Activated naive CD8-positive, alpha-beta T cell treated with anti-CD3 and anti-CD28 coated beads, Interleukin-2, amount 10 ng/mL, durations not matched to agents 7 days and 5 days (primary cell): ENCODE measurements at regions not wholly inside any gene's neighbourhood (a gene's known extent, or its start where the extent isn't known, plus 50 kb on each side); places are given as distances from the start of the nearest gene placed in this dataset.

ENCODE experiments used
- ATAC-seq: fragments of 150-1000 bp; cut with Tn5 transposase; one replicate; pipeline ENCODE4 v1.10.0; 2021; ENCODE audit warnings: low read depth, moderate library complexity
- POLR2A ChIA-PET: fragments of 350-600 bp; sonication (Branson Sonifier 250); formaldehyde crosslinking; loops from one replicate; lab custom pipeline; 2021; ENCODE audit warnings: antibody characterized with exemption; lab: Charles Lee
- DNase-seq: peaks from one replicate; pipeline ENCODE4 v3.0.0; 2021
- H3K27ac Mint-ChIP-seq: one replicate; pipeline ENCODE4 v1.8.0; 2022; ENCODE audit warnings: mild to moderate bottlenecking, mixed read lengths
- H3K27me3 Mint-ChIP-seq: one replicate; pipeline ENCODE4 v1.8.0; 2022; ENCODE audit warnings: mild to moderate bottlenecking, moderate library complexity, mixed read lengths
- H3K36me3 Mint-ChIP-seq: one replicate; pipeline ENCODE4 v1.8.0; 2021; ENCODE audit warnings: mild to moderate bottlenecking, mixed read lengths
- H3K4me1 Mint-ChIP-seq: one replicate; pipeline ENCODE4 v1.8.0; 2021; ENCODE audit warnings: mixed read lengths
- H3K4me3 Mint-ChIP-seq: one replicate; pipeline ENCODE4 v1.8.0; 2022; ENCODE audit warnings: mild to moderate bottlenecking, moderate library complexity, mixed read lengths
- H3K9me3 Mint-ChIP-seq: one replicate; pipeline ENCODE4 v1.8.0; 2021; ENCODE audit warnings: mixed read lengths

DNA sequence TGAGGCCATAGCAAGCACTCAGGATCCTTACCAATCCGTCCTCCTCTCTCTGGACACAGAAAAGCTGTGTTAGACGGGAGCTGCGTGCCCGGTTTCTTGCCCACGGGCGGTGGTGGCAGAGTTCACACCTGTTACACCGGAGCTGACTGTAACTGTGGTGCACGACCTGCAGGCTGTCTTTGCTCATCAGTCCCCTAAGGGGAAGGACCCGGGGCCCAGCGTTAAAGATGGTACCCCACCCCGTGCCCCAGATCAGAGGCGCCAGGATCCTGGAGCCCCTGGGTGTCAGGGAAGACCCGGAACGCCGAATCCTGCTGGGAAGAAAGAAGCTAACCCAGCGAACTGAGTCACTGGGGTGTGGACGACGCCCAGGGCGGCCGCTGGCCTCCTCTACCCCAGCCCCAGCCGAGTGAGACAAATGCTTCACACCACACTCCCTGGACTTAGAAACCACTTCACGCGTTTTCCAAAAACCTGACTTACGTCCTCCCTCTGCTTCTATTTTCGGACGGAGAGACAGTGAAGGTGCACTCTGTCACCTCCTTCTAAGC, 293.6 kb upstream of the SALL3 start:
- no peak overlapping the region for H3K27ac Mint-ChIP-seq

GRCh38 chr18:78686976-78687685, 292.5 kb upstream of the SALL3 start:
- Mint-ChIP-seq H3K4me1 (peaks cover 1% of the 10 kb centered on the region), H3K4me3 (no peak overlapping the region), H3K36me3 (no peaks in the 10 kb centered on the region), H3K27ac (no peak overlapping the region), H3K27me3 (peaks cover 2% of the 10 kb centered on the region), H3K9me3 (no peaks in the 10 kb centered on the region)
- POLR2A ChIA-PET: no interaction called here
- DNase-seq (no peak), ATAC-seq (no peak)

More for the DNA sequence above, 293.6 kb upstream of the SALL3 start:
- Mint-ChIP-seq H3K36me3 (no peaks in the 10 kb centered on the region), H3K4me1 (no peaks in the 10 kb centered on the region), H3K9me3 (no peaks in the 10 kb centered on the region), H3K27me3 (peaks cover 2% of the 10 kb centered on the region), H3K4me3 (no peak overlapping the region)
- no peak for DNase-seq
- POLR2A ChIA-PET: no interaction called here
- no peak for ATAC-seq

DNA sequence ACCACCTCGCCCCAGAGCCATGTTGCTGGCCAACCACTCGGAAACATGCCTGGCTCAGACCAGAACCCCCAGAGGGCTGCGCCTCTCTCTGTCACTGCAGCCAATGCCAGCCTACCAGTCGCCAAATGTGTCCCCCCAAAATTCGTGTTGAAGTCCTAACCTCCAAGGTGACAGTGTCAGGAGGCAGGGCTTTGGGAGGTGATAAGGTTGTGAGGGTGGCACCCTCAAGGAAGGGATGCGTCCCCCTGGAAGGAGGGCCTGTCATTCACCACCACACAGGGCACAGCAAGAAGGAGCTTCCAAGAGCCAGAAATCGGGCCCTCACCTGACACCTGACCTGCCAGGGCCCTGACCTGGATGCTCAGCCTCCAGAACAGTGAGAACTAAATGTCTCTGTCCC, 291.9 kb upstream of the SALL3 start:
- no peak overlapping the region for H3K4me3 Mint-ChIP-seq
- DNase-seq: no peak
- no peak overlapping the region for H3K27ac Mint-ChIP-seq
- ATAC-seq: no peak
- no peaks in the 10 kb centered on the region for H3K9me3 Mint-ChIP-seq
- H3K4me1 Mint-ChIP-seq: peaks cover 2% of the 10 kb centered on the region
- peaks cover 2% of the 10 kb centered on the region for H3K27me3 Mint-ChIP-seq
- H3K36me3 Mint-ChIP-seq: no peaks in the 10 kb centered on the region
- POLR2A ChIA-PET: no interaction called here

DNA sequence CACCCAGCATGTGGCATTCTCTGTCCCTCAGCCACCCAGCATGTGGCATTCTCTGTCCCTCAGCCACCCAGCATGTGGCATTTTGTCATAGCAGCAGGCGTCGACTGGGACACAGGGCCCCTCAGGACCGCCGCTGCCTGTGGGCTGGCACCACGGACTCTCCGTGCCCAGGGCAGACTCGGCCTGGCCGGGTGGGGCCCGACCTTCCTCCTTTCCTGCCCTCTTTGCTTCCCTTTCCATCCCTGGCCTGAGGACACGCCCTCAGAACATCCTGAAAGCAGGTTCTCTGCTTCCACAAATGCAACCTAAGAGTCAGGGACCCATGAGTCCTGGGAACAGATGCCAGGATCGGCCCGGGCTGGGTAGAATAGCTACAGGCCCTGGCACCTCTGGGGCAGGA, 291.4 kb upstream of the SALL3 start:
- DNase-seq (no peak), ATAC-seq (no peak)
- H3K27ac Mint-ChIP-seq: no peak overlapping the region
- no peaks in the 10 kb centered on the region for H3K36me3 Mint-ChIP-seq
- peaks cover 2% of the 10 kb centered on the region for H3K27me3 Mint-ChIP-seq
- H3K4me3 Mint-ChIP-seq: no peak overlapping the region
- H3K4me1 Mint-ChIP-seq: peaks cover 4% of the 10 kb centered on the region
- H3K9me3 Mint-ChIP-seq: no peaks in the 10 kb centered on the region
- POLR2A ChIA-PET: no interaction called here

DNA sequence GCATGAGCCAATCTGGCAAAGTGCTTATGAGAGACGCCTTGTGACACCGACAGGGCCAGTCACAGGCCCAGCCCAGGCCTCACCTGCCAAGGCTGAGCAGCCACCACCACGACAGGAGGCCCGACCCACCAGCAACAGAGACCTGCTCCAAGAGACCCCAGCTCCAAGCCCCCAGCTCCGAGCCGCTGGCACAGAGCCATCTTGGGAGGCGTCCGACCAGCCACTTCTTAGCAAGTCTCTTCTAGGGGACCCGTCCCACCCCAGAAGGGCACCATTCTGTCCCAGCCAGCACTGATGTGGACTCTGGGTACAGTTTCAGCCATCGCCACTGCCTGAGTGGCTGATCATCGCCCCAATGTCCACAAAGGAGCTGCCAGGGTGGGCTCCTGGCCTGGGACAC, 290.7 kb upstream of the SALL3 start:
- Mint-ChIP-seq H3K9me3 (no peaks in the 10 kb centered on the region), H3K27me3 (peaks cover 2% of the 10 kb centered on the region), H3K4me1 (peaks cover 4% of the 10 kb centered on the region), H3K4me3 (no peak overlapping the region), H3K27ac (no peak overlapping the region), H3K36me3 (no peaks in the 10 kb centered on the region)
- ATAC-seq (no peak), DNase-seq (no peak)
- POLR2A ChIA-PET: no interaction called here

- Mint-ChIP-seq H3K9me3 (no peaks in the 10 kb centered on the region), H3K4me1 (peaks cover 4% of the 10 kb centered on the region), H3K4me3 (no peak overlapping the region), H3K27me3 (peaks cover 2% of the 10 kb centered on the region), H3K36me3 (no peaks in the 10 kb centered on the region), H3K27ac (no peak overlapping the region)
- POLR2A ChIA-PET: no interaction called here
- DNase-seq: no peak
- ATAC-seq: no peak
These were observed 290.0 kb upstream of the SALL3 start for GRCh38 chr18:78689606-78690005.

- DNase-seq (no peak), ATAC-seq (peak; percentile 47)
- Mint-ChIP-seq H3K9me3 (no peaks in the 10 kb centered on the region), H3K36me3 (no peaks in the 10 kb centered on the region), H3K4me1 (peaks cover 4% of the 10 kb centered on the region), H3K4me3 (no peak overlapping the region), H3K27ac (no peak overlapping the region), H3K27me3 (peaks cover 2% of the 10 kb centered on the region)
- POLR2A ChIA-PET: no interaction called here
These were observed 287.5 kb upstream of the SALL3 start for GRCh38 chr18:78692105-78692504.

DNA sequence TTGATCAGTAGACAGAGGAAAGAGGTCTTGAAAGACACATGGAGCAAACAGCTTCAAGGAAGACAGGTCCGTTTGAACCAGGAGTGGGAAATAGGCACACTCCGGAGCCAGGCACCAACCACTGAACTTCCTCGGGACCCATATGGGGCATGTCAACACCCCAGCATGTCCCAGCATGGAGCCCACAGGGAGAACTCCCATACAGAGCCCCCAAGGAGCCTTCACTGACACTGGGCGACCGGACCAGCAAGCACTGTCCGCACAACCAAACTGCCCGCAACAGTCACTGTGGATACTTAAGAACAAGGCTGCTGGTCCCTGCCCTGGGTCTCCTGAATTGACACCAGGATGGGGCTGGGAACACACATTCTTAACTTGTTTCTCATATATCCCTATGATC, 286.2 kb upstream of the SALL3 start:
- Mint-ChIP-seq H3K9me3 (no peaks in the 10 kb centered on the region), H3K27ac (no peak overlapping the region), H3K27me3 (peaks cover 1% of the 10 kb centered on the region)

DNA sequence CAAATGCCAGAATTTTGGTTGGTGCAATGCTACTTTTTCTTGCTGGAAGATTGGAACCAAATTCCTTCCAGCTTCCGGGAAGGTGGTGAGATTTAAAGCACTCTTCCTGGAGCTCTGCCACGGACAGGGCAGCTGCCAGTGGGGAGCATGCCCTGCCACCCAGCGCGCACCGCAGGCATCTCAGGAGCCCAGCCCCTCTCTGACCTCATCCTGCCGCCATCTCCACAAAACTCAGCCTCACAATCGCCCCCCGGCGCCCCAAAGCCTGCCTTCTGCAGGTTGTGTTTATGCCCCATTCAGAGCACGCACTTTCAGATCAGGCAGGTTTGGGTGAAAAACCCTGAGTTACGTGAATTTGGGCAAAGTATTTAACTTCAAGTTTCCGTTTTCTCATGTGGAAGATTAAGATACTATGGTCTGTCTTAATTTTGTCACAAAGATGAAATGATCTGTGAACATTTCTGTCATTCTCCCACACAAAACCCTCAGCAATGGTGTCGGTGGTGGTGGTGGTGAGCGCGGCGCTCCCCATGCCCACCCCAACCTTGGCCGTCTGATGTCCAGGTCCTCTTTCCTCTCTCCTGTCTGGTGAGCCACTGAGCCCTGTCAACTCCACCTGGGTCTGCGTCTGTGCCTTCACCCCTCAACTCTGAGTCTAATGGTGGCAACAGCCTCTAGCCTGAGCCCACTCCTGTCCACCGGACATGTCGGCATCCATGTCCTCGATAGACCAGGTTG, 282.8 kb upstream of the SALL3 start:
- no peak for DNase-seq
- POLR2A ChIA-PET: no interaction called here
- peaks cover 4% of the 10 kb centered on the region for H3K4me1 Mint-ChIP-seq
- no peak overlapping the region for H3K27ac Mint-ChIP-seq
- H3K9me3 Mint-ChIP-seq: no peaks in the 10 kb centered on the region
- H3K4me3 Mint-ChIP-seq: no peak overlapping the region
- H3K36me3 Mint-ChIP-seq: no peaks in the 10 kb centered on the region
- no peaks in the 10 kb centered on the region for H3K27me3 Mint-ChIP-seq
- ATAC-seq: no peak

More for the DNA sequence above, 286.2 kb upstream of the SALL3 start:
- no peaks in the 10 kb centered on the region for H3K36me3 Mint-ChIP-seq
- no peak for ATAC-seq
- no peak overlapping the region for H3K4me3 Mint-ChIP-seq
- POLR2A ChIA-PET: no interaction called here
- peaks cover 4% of the 10 kb centered on the region for H3K4me1 Mint-ChIP-seq
- DNase-seq: no peak

- H3K4me1 Mint-ChIP-seq: peaks cover 1% of the 10 kb centered on the region
- H3K36me3 Mint-ChIP-seq: no peaks in the 10 kb centered on the region
- ATAC-seq (no peak), DNase-seq (no peak)
- no peak overlapping the region for H3K4me3 Mint-ChIP-seq
- H3K27me3 Mint-ChIP-seq: peaks cover 4% of the 10 kb centered on the region
- POLR2A ChIA-PET: no interaction called here
- H3K9me3 Mint-ChIP-seq: no peaks in the 10 kb centered on the region
- no peak overlapping the region for H3K27ac Mint-ChIP-seq
These were observed 282.2 kb upstream of the SALL3 start for GRCh38 chr18:78697446-78697845.

DNA sequence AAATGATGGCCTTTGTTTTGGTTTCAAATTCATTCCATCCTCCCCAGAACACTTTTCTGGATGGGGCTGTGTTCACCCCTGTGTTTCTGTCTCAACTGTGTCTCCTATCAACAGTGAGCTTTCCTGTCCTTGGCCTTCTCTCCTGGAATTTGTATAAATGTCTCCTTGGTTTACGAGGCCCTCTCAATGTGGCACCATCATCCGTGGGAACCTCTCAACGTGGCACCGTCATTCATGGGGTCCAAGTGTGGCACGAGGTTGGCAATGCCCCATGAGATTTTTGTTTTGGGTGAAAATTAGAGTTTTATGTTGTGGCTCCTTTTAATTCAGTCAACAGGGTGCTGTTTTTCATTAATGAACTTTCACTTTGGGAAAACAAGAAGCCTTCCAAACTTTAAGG, 280.7 kb upstream of the SALL3 start:
- DNase-seq: no peak
- no peak for ATAC-seq
- POLR2A ChIA-PET: no interaction called here
- Mint-ChIP-seq H3K4me1 (no peaks in the 10 kb centered on the region), H3K36me3 (no peaks in the 10 kb centered on the region), H3K4me3 (no peak overlapping the region), H3K9me3 (peaks cover 5% of the 10 kb centered on the region), H3K27ac (no peak overlapping the region), H3K27me3 (peaks cover 4% of the 10 kb centered on the region)

DNA sequence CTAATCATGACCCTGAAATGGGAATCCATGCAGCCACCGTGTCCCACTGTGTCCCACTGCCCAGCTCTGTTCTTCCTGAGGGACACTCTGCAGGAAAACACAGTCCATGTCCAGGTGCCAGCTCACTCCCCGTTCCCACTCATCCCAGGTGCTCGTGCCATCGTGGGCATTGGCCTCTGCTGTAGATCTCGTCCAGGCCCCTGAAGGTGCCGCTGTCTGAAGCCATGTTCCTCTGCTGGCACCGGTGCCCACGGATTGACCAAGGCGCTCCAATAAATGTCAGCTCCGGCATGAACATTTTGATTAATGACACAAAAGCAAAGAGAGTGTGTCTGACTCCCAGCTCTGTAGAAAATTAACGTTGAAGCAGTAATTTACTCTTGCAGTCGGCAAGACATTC, 280.1 kb upstream of the SALL3 start:
- H3K27me3 Mint-ChIP-seq: peaks cover 4% of the 10 kb centered on the region
- H3K4me1 Mint-ChIP-seq: no peaks in the 10 kb centered on the region
- H3K4me3 Mint-ChIP-seq: no peak overlapping the region
- DNase-seq (no peak), ATAC-seq (no peak)
- POLR2A ChIA-PET: no interaction called here
- H3K27ac Mint-ChIP-seq: no peak overlapping the region
- peaks cover 7% of the 10 kb centered on the region for H3K9me3 Mint-ChIP-seq
- H3K36me3 Mint-ChIP-seq: no peaks in the 10 kb centered on the region

- POLR2A ChIA-PET: no interaction called here
- Mint-ChIP-seq H3K9me3 (peaks cover 7% of the 10 kb centered on the region), H3K4me1 (no peaks in the 10 kb centered on the region), H3K27me3 (peaks cover 5% of the 10 kb centered on the region), H3K36me3 (no peaks in the 10 kb centered on the region), H3K27ac (no peak overlapping the region), H3K4me3 (no peak overlapping the region)
- no peak for DNase-seq
- ATAC-seq: no peak
These were observed 277.7 kb upstream of the SALL3 start for GRCh38 chr18:78701771-78702396.

GRCh38 chr18:78703291-78703690, 276.3 kb upstream of the SALL3 start:
- Mint-ChIP-seq H3K27ac (no peak overlapping the region), H3K27me3 (peaks cover 6% of the 10 kb centered on the region), H3K4me3 (no peak overlapping the region), H3K9me3 (peaks cover 7% of the 10 kb centered on the region), H3K4me1 (no peaks in the 10 kb centered on the region), H3K36me3 (no peaks in the 10 kb centered on the region)
- POLR2A ChIA-PET: no interaction called here
- ATAC-seq (no peak), DNase-seq (no peak)
